IMR-90 (cell line): ENCODE measurements at regions not wholly inside any gene's neighbourhood (a gene's known extent, or its start where the extent isn't known, plus 50 kb on each side); places are given as distances from the start of the nearest gene placed in this dataset.

ENCODE experiments used
- ATAC-seq: fragments of 200-7000 bp; cut with Tn5 transposase; 2 replicates; pipeline ENCODE4 v1.9.1; 2020; ENCODE audit warnings: low read depth, mild to moderate bottlenecking, moderate library complexity
- BruUV-seq: library from RNA; stranded (reverse); fragments of 400-500 nt; replicated peaks from 2 replicates; lab custom pipeline; 2021; lab: Mats Ljungman, UMichigan
- CTCF ChIA-PET: fragments of 300-600 bp; formaldehyde crosslinking; extraction: SDS; loops from one replicate; lab custom pipeline; 2021; ENCODE audit warnings: antibody characterized with exemption; lab: Yijun Ruan, JAX
- POLR2A ChIA-PET: fragments of 300-600 bp; sonication (Branson Sonifier 250); formaldehyde crosslinking; loops from one replicate; lab custom pipeline; 2022; ENCODE audit warnings: antibody characterized with exemption; ENCODE audit not compliant: unreplicated experiment; lab: Charles Lee
- DNase-seq: peaks from one replicate; pipeline ENCODE4 v3.0.0; 2013
- H2AFZ ChIP-seq: replicated peaks from 2 replicates; pipeline ENCODE3; 2013; ENCODE audit warnings: low read length, mild to moderate bottlenecking; ENCODE audit not compliant: poor library complexity
- H2AK5ac ChIP-seq: 2 replicates; pipeline ENCODE4 v1.6.1; 2013; ENCODE audit warnings: low read depth, low read length, inconsistent platforms
- H2AK9ac ChIP-seq: replicated peaks from 2 replicates; pipeline ENCODE3; 2013; ENCODE audit warnings: mild to moderate bottlenecking, low read depth, low read length, moderate library complexity; ENCODE audit not compliant: poor library complexity
- H2BK120ac ChIP-seq: 2 replicates; pipeline ENCODE4 v1.6.1; 2013; ENCODE audit warnings: low read depth, low read length, inconsistent platforms
- H2BK15ac ChIP-seq: 3 replicates; pipeline ENCODE4 v1.6.1; 2013; ENCODE audit warnings: low read depth, low read length, inconsistent platforms
- H2BK20ac ChIP-seq: 2 replicates; pipeline ENCODE4 v1.6.1; 2013; ENCODE audit warnings: low read depth, mild to moderate bottlenecking, inconsistent platforms, low read length, moderate library complexity
- H2BK5ac ChIP-seq: 2 replicates; pipeline ENCODE4 v1.6.1; 2013; ENCODE audit warnings: mild to moderate bottlenecking, low read depth, low read length, inconsistent platforms; ENCODE audit not compliant: poor library complexity, severe bottlenecking
- H3K14ac ChIP-seq: replicated peaks from 2 replicates; pipeline ENCODE4 v1.6.1; 2013; ENCODE audit warnings: low read depth, low read length, inconsistent platforms
- H3K18ac ChIP-seq: 2 replicates; pipeline ENCODE4 v1.6.1; 2013; ENCODE audit warnings: low read depth, low read length, control low read depth
- H3K23ac ChIP-seq: 2 replicates; pipeline ENCODE4 v1.6.1; 2013; ENCODE audit warnings: low read depth, low read length, inconsistent platforms
- H3K27ac ChIP-seq: 2 replicates; pipeline ENCODE4 v1.5.1; 2013; ENCODE audit warnings: mild to moderate bottlenecking, control low read depth, low read length; ENCODE audit not compliant: insufficient read depth
- H3K27me3 ChIP-seq: 2 replicates; pipeline ENCODE4 v1.6.1; 2013; ENCODE audit warnings: low read length; ENCODE audit not compliant: control insufficient read depth, insufficient read depth
- H3K36me3 ChIP-seq: 2 replicates; pipeline ENCODE4 v1.6.1; 2013; ENCODE audit warnings: low read length, mixed read lengths; ENCODE audit not compliant: control insufficient read depth, insufficient read depth
- H3K4ac ChIP-seq: 2 replicates; pipeline ENCODE4 v1.6.1; 2013; ENCODE audit warnings: low read depth, low read length, inconsistent platforms
- H3K4me1 ChIP-seq: 2 replicates; pipeline ENCODE4 v1.6.1; 2013; ENCODE audit warnings: low read length, mixed read lengths; ENCODE audit not compliant: control insufficient read depth, insufficient read depth
- H3K4me2 ChIP-seq: 2 replicates; pipeline ENCODE4 v1.6.1; 2013; ENCODE audit warnings: low read depth, mild to moderate bottlenecking, control low read depth, low read length, moderate library complexity
- H3K4me3 ChIP-seq: 2 replicates; pipeline ENCODE4 v1.5.1; 2013; ENCODE audit warnings: low read depth, mild to moderate bottlenecking, control low read depth, low read length, moderate library complexity; ENCODE audit not compliant: insufficient read depth
- H3K56ac ChIP-seq: 2 replicates; pipeline ENCODE4 v1.6.1; 2013; ENCODE audit warnings: low read length, inconsistent platforms; ENCODE audit not compliant: insufficient read depth; ENCODE audit errors: extremely low read depth
- H3K79me1 ChIP-seq, 2 experiments: 2 replicates each; pipeline ENCODE4 v1.6.1; 2013; ENCODE audit warnings: low read length in 2 of 2, inconsistent platforms in 1 of 2, low read depth in 1 of 2
- H3K9ac ChIP-seq: 2 replicates; pipeline ENCODE4 v1.6.1; 2013; ENCODE audit warnings: low read depth, low read length, control low read depth
- H3K9me1 ChIP-seq: 2 replicates; pipeline ENCODE4 v1.6.1; 2013; ENCODE audit warnings: low read length, inconsistent platforms; ENCODE audit not compliant: insufficient read depth
- H3K9me3 ChIP-seq: 2 replicates; pipeline ENCODE4 v1.6.1; 2013; ENCODE audit warnings: low read length; ENCODE audit not compliant: control insufficient read depth, insufficient read depth
- H4K20me1 ChIP-seq: 2 replicates; pipeline ENCODE4 v1.6.1; 2013; ENCODE audit warnings: low read length, inconsistent platforms; ENCODE audit not compliant: insufficient read depth
- H4K5ac ChIP-seq: 2 replicates; pipeline ENCODE4 v1.6.1; 2013; ENCODE audit warnings: mild to moderate bottlenecking, low read depth, low read length, control low read depth
- H4K8ac ChIP-seq, 2 experiments: 2 replicates each; pipeline ENCODE4 v1.6.1; 2013; ENCODE audit warnings: low read depth in 2 of 2, low read length in 2 of 2, control low read depth in 1 of 2, inconsistent platforms in 1 of 2
- H4K91ac ChIP-seq: 2 replicates; pipeline ENCODE4 v1.6.1; 2013; ENCODE audit warnings: low read depth, low read length, inconsistent platforms; ENCODE audit not compliant: insufficient read depth
- BHLHE40 ChIP-seq: fragments of 150-350 bp; IDR thresholded peaks from 2 replicates; pipeline ENCODE4 v1.6.1; 2016; ENCODE audit warnings: mild to moderate bottlenecking, low read depth, low read length
- CTCF ChIP-seq: conservative IDR thresholded peaks from 2 replicates; pipeline ENCODE4 v1.5.1; 2012; ENCODE audit warnings: mild to moderate bottlenecking, low read depth, low read length, improper control_type of control experiment
- FOS ChIP-seq: fragments of 150-350 bp; IDR thresholded peaks from 2 replicates; pipeline ENCODE4 v1.6.1; 2016; ENCODE audit warnings: low read depth, low read length
- MAFK ChIP-seq: IDR thresholded peaks from 2 replicates; pipeline ENCODE4 v1.6.1; 2012; ENCODE audit warnings: low read depth, low read length, improper control_type of control experiment
- MAZ ChIP-seq: IDR thresholded peaks from 2 replicates; pipeline ENCODE4 v1.6.1; 2012; ENCODE audit warnings: low read depth, mild to moderate bottlenecking, low read length, improper control_type of control experiment, moderate library complexity, borderline replicate concordance
- MXI1 ChIP-seq: IDR thresholded peaks from 2 replicates; pipeline ENCODE4 v1.6.1; 2012; ENCODE audit warnings: low read depth, mild to moderate bottlenecking, low read length, moderate library complexity, borderline replicate concordance
- RAD21 ChIP-seq: IDR thresholded peaks from 2 replicates; pipeline ENCODE4 v1.6.1; 2012; ENCODE audit warnings: low read length, improper control_type of control experiment
- RCOR1 ChIP-seq: IDR thresholded peaks from 2 replicates; pipeline ENCODE4 v1.6.1; 2012; ENCODE audit warnings: mild to moderate bottlenecking, low read length, improper control_type of control experiment; ENCODE audit not compliant: insufficient replicate concordance
- SMC3 ChIP-seq: fragments of 150-350 bp; IDR thresholded peaks from 2 replicates; pipeline ENCODE4 v1.6.1; 2016; ENCODE audit warnings: low read depth, mild to moderate bottlenecking, antibody characterized with exemption, low read length, moderate library complexity
- WGBS, 2 experiments: methylation state at CpG; one replicate each; pipeline versions ENCODE4 v1.1.5 to v1.1.7; 2013; ENCODE audit warnings: missing lambda C conversion rate in 2 of 2; ENCODE audit not compliant: insufficient read length in 1 of 2; ENCODE audit errors: extremely low coverage in 2 of 2; 5-methylcytosine and 5-hydroxymethylcytosine counted together
- dilution Hi-C: fragments of 300-500 bp; cut with HindIII; formaldehyde crosslinking; loops from one replicate; pipeline ENCODE4 v1.14.3; 2018; ENCODE audit warnings: low sequenced_read_pairs; ENCODE audit not compliant: unreplicated experiment
- in situ Hi-C: fragments of 300-500 bp; cut with MboI; formaldehyde crosslinking; loops from 3 replicates; pipeline ENCODE4 v1.14.3; 2019; ENCODE audit warnings: low sequenced_read_pairs, inconsistent platforms, mixed read lengths
- intact Hi-C: fragments of 100-400 bp; cut with micrococcal nuclease; formaldehyde crosslinking; loops from 2 replicates; pipeline ENCODE4 v1.10.0; 2022
- TF ChIP-seq, protein P1 (sequence below): fragments of 150-350 bp; IDR thresholded peaks from 2 replicates; pipeline ENCODE4 v1.6.1; 2017; ENCODE audit warnings: mild to moderate bottlenecking, antibody characterized with exemption, low read length, low read depth
- TF ChIP-seq, protein P2 (sequence below): fragments of 150-350 bp; IDR thresholded peaks from 2 replicates; pipeline ENCODE4 v1.6.1; 2016; ENCODE audit warnings: low read depth, mild to moderate bottlenecking, low read length, moderate library complexity, borderline replicate concordance

GRCh38 chr13:76816394-76816793 lies 69.8 kb downstream of the KCTD12 start:
- no peak overlapping the region for H3K14ac ChIP-seq
- H2AK5ac ChIP-seq, result no peak overlapping the region
- intact Hi-C loops, result no loop called here
- no peak overlapping the region for H3K23ac ChIP-seq
- no peak overlapping the region for H4K5ac ChIP-seq
- ChIA-PET POLR2A (no interaction called here), CTCF (no interaction called here)
- no peak overlapping the region for H2BK15ac ChIP-seq
- dilution Hi-C loops, result no loop called here
- H3K4me1 ChIP-seq, result no peaks in the 10 kb centered on the region
- H3K56ac ChIP-seq, result no peak overlapping the region
- no peaks in the 10 kb centered on the region for H3K9me3 ChIP-seq
- no peak overlapping the region for H2BK20ac ChIP-seq
- H3K4me2 ChIP-seq, result no peak overlapping the region
- H2BK120ac ChIP-seq, result no peak overlapping the region
- no peak overlapping the region for H2AFZ ChIP-seq
- no peak for ATAC-seq
- H3K27ac ChIP-seq, result no peak overlapping the region
- no peaks in the 10 kb centered on the region for H4K20me1 ChIP-seq
- no peak overlapping the region for H3K18ac ChIP-seq
- H4K8ac ChIP-seq, result no peak overlapping the region
- H3K9ac ChIP-seq, result no peak overlapping the region
- H3K79me1 ChIP-seq, result no peaks in the 10 kb centered on the region
- H3K4ac ChIP-seq, result no peak overlapping the region
- no peak overlapping the region for H4K91ac ChIP-seq
- no peaks in the 10 kb centered on the region for H3K36me3 ChIP-seq
- TF ChIP-seq, protein P1, sequence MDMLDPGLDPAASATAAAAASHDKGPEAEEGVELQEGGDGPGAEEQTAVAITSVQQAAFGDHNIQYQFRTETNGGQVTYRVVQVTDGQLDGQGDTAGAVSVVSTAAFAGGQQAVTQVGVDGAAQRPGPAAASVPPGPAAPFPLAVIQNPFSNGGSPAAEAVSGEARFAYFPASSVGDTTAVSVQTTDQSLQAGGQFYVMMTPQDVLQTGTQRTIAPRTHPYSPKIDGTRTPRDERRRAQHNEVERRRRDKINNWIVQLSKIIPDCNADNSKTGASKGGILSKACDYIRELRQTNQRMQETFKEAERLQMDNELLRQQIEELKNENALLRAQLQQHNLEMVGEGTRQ, result no peak
- TF ChIP-seq BHLHE40 (no peak), CTCF (no peak), RCOR1 (no peak), MXI1 (no peak), FOS (no peak), RAD21 (no peak), SMC3 (no peak), MAZ (no peak), MAFK (no peak)
- TF ChIP-seq, protein P2, sequence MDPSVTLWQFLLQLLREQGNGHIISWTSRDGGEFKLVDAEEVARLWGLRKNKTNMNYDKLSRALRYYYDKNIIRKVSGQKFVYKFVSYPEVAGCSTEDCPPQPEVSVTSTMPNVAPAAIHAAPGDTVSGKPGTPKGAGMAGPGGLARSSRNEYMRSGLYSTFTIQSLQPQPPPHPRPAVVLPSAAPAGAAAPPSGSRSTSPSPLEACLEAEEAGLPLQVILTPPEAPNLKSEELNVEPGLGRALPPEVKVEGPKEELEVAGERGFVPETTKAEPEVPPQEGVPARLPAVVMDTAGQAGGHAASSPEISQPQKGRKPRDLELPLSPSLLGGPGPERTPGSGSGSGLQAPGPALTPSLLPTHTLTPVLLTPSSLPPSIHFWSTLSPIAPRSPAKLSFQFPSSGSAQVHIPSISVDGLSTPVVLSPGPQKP, result no peak
- H2AK9ac ChIP-seq, result no peak overlapping the region
- no peak overlapping the region for H3K4me3 ChIP-seq
- H3K9me1 ChIP-seq, result no peaks in the 10 kb centered on the region
- in situ Hi-C loops, result no loop called here
- BruUV-seq, result no TSS peak
- 100% methylated on average over 2 of the region's 5 CpGs; no CpG with 5 or more reads in 1 of the 2 experiments for WGBS, 2 experiments
- no peak overlapping the region for H2BK5ac ChIP-seq
- peaks cover 25% of the 10 kb centered on the region for H3K27me3 ChIP-seq
- no peak for DNase-seq
